ENCODE measurements at regions not wholly inside any gene's neighbourhood (a gene's known extent, or its start where the extent isn't known, plus 50 kb on each side); places are given as distances from the start of the nearest gene placed in this dataset.

GRCh38 chr9:21656776-21657674, 145.4 kb upstream of the MTAP start:
- H3K9me3 ChIP-seq (ENCODE audit: insufficient read depth, low read depth, low read length): no peaks in the 10 kb centered on the region

GRCh38 chr9:21657966-21658667, 144.3 kb upstream of the MTAP start:
- H3K4me3 ChIP-seq (ENCODE audit: low read length): no peak overlapping the region
- H3K27ac ChIP-seq (ENCODE audit: low read length): no peak overlapping the region
- no peaks in the 10 kb centered on the region for H3K4me1 ChIP-seq (ENCODE audit: insufficient read depth, low read length)
- no peaks in the 10 kb centered on the region for H3K27me3 ChIP-seq (ENCODE audit: insufficient read depth, low read length)
- H3K36me3 ChIP-seq (ENCODE audit: insufficient read depth, low read depth, low read length): no peaks in the 10 kb centered on the region
- H3K9me3 ChIP-seq (ENCODE audit: insufficient read depth, low read depth, low read length): no peaks in the 10 kb centered on the region
- H3K9ac ChIP-seq (ENCODE audit: low read depth, low read length): no peak overlapping the region

More at GRCh38 chr9:21656776-21657674, 145.4 kb upstream of the MTAP start:
- H3K27ac ChIP-seq (ENCODE audit: low read length): no peak overlapping the region
- no peak overlapping the region for H3K4me3 ChIP-seq (ENCODE audit: low read length)
- no peak overlapping the region for H3K9ac ChIP-seq (ENCODE audit: low read depth, low read length)
- H3K27me3 ChIP-seq (ENCODE audit: insufficient read depth, low read length): no peaks in the 10 kb centered on the region
- no peaks in the 10 kb centered on the region for H3K4me1 ChIP-seq (ENCODE audit: insufficient read depth, low read length)
- H3K36me3 ChIP-seq (ENCODE audit: insufficient read depth, low read depth, low read length): no peaks in the 10 kb centered on the region

- Histone ChIP-seq H3K27ac (ENCODE audit: low read length) (no peak overlapping the region), H3K9me3 (ENCODE audit: insufficient read depth, low read depth, low read length) (no peaks in the 10 kb centered on the region), H3K9ac (ENCODE audit: low read depth, low read length) (no peak overlapping the region), H3K27me3 (ENCODE audit: insufficient read depth, low read length) (no peaks in the 10 kb centered on the region), H3K4me1 (ENCODE audit: insufficient read depth, low read length) (no peaks in the 10 kb centered on the region), H3K36me3 (ENCODE audit: insufficient read depth, low read depth, low read length) (no peaks in the 10 kb centered on the region), H3K4me3 (ENCODE audit: low read length) (no peak overlapping the region)
Observed at GRCh38 chr9:21660976-21661375, 141.5 kb upstream of the MTAP start.

GRCh38 chr9:21661626-21662025, 140.8 kb upstream of the MTAP start:
- Histone ChIP-seq H3K9ac (ENCODE audit: low read depth, low read length) (no peak overlapping the region), H3K27me3 (ENCODE audit: insufficient read depth, low read length) (no peaks in the 10 kb centered on the region), H3K4me3 (ENCODE audit: low read length) (no peak overlapping the region), H3K36me3 (ENCODE audit: insufficient read depth, low read depth, low read length) (no peaks in the 10 kb centered on the region), H3K9me3 (ENCODE audit: insufficient read depth, low read depth, low read length) (no peaks in the 10 kb centered on the region), H3K27ac (ENCODE audit: low read length) (no peak overlapping the region), H3K4me1 (ENCODE audit: insufficient read depth, low read length) (no peaks in the 10 kb centered on the region)

- no peak overlapping the region for H3K27ac ChIP-seq (ENCODE audit: low read length)
- H3K9ac ChIP-seq (ENCODE audit: low read depth, low read length): no peak overlapping the region
- H3K27me3 ChIP-seq (ENCODE audit: insufficient read depth, low read length): no peaks in the 10 kb centered on the region
- H3K4me1 ChIP-seq (ENCODE audit: insufficient read depth, low read length): no peaks in the 10 kb centered on the region
- H3K4me3 ChIP-seq (ENCODE audit: low read length): no peak overlapping the region
- H3K9me3 ChIP-seq (ENCODE audit: insufficient read depth, low read depth, low read length): no peaks in the 10 kb centered on the region
- H3K36me3 ChIP-seq (ENCODE audit: insufficient read depth, low read depth, low read length): no peaks in the 10 kb centered on the region
Observed at GRCh38 chr9:21668516-21668915, 133.9 kb upstream of the MTAP start.

GRCh38 chr9:21669701-21670100, 132.7 kb upstream of the MTAP start:
- Histone ChIP-seq H3K27ac (ENCODE audit: low read length) (no peak overlapping the region), H3K9me3 (ENCODE audit: insufficient read depth, low read depth, low read length) (no peaks in the 10 kb centered on the region), H3K4me3 (ENCODE audit: low read length) (no peak overlapping the region), H3K9ac (ENCODE audit: low read depth, low read length) (no peak overlapping the region), H3K4me1 (ENCODE audit: insufficient read depth, low read length) (no peaks in the 10 kb centered on the region), H3K36me3 (ENCODE audit: insufficient read depth, low read depth, low read length) (no peaks in the 10 kb centered on the region), H3K27me3 (ENCODE audit: insufficient read depth, low read length) (no peaks in the 10 kb centered on the region)

GRCh38 chr9:21670374-21670773, 132.1 kb upstream of the MTAP start:
- no peaks in the 10 kb centered on the region for H3K27me3 ChIP-seq (ENCODE audit: insufficient read depth, low read length)
- no peak overlapping the region for H3K27ac ChIP-seq (ENCODE audit: low read length)
- no peak overlapping the region for H3K9ac ChIP-seq (ENCODE audit: low read depth, low read length)
- H3K4me3 ChIP-seq (ENCODE audit: low read length): no peak overlapping the region
- no peaks in the 10 kb centered on the region for H3K36me3 ChIP-seq (ENCODE audit: insufficient read depth, low read depth, low read length)
- no peaks in the 10 kb centered on the region for H3K4me1 ChIP-seq (ENCODE audit: insufficient read depth, low read length)
- no peaks in the 10 kb centered on the region for H3K9me3 ChIP-seq (ENCODE audit: insufficient read depth, low read depth, low read length)

- no peaks in the 10 kb centered on the region for H3K9me3 ChIP-seq (ENCODE audit: insufficient read depth, low read depth, low read length)
- H3K27me3 ChIP-seq (ENCODE audit: insufficient read depth, low read length): no peaks in the 10 kb centered on the region
- no peaks in the 10 kb centered on the region for H3K4me1 ChIP-seq (ENCODE audit: insufficient read depth, low read length)
- H3K36me3 ChIP-seq (ENCODE audit: insufficient read depth, low read depth, low read length): no peaks in the 10 kb centered on the region
- no peak overlapping the region; the same call in 1 of the 2 replicates for H3K9ac ChIP-seq (ENCODE audit: low read depth, low read length)
- no peak overlapping the region for H3K27ac ChIP-seq (ENCODE audit: low read length)
- no peak overlapping the region for H3K4me3 ChIP-seq (ENCODE audit: low read length)
Observed at GRCh38 chr9:21672140-21672539, 130.3 kb upstream of the MTAP start.

- Histone ChIP-seq H3K36me3 (ENCODE audit: insufficient read depth, low read depth, low read length) (no peaks in the 10 kb centered on the region), H3K27ac (ENCODE audit: low read length) (no peak overlapping the region), H3K9ac (ENCODE audit: low read depth, low read length) (no peak overlapping the region), H3K4me1 (ENCODE audit: insufficient read depth, low read length) (no peaks in the 10 kb centered on the region), H3K9me3 (ENCODE audit: insufficient read depth, low read depth, low read length) (no peaks in the 10 kb centered on the region), H3K4me3 (ENCODE audit: low read length) (no peak overlapping the region), H3K27me3 (ENCODE audit: insufficient read depth, low read length) (no peaks in the 10 kb centered on the region)
Observed at GRCh38 chr9:21672761-21673160, 129.7 kb upstream of the MTAP start.

- no peak overlapping the region for H3K9ac ChIP-seq (ENCODE audit: low read depth, low read length)
- no peaks in the 10 kb centered on the region for H3K27me3 ChIP-seq (ENCODE audit: insufficient read depth, low read length)
- H3K4me1 ChIP-seq (ENCODE audit: insufficient read depth, low read length): no peaks in the 10 kb centered on the region
- H3K27ac ChIP-seq (ENCODE audit: low read length): no peak overlapping the region
- H3K9me3 ChIP-seq (ENCODE audit: insufficient read depth, low read depth, low read length): no peaks in the 10 kb centered on the region
- no peaks in the 10 kb centered on the region for H3K36me3 ChIP-seq (ENCODE audit: insufficient read depth, low read depth, low read length)
- no peak overlapping the region for H3K4me3 ChIP-seq (ENCODE audit: low read length)
Observed at GRCh38 chr9:21674894-21675293, 127.5 kb upstream of the MTAP start.

GRCh38 chr9:21677387-21677786, 125.0 kb upstream of the MTAP start:
- Histone ChIP-seq H3K4me1 (ENCODE audit: insufficient read depth, low read length) (no peaks in the 10 kb centered on the region), H3K9me3 (ENCODE audit: insufficient read depth, low read depth, low read length) (no peaks in the 10 kb centered on the region), H3K27me3 (ENCODE audit: insufficient read depth, low read length) (no peaks in the 10 kb centered on the region), H3K9ac (ENCODE audit: low read depth, low read length) (no peak overlapping the region), H3K27ac (ENCODE audit: low read length) (no peak overlapping the region), H3K36me3 (ENCODE audit: insufficient read depth, low read depth, low read length) (no peaks in the 10 kb centered on the region), H3K4me3 (ENCODE audit: low read length) (no peak overlapping the region)

GRCh38 chr9:21677834-21678233, 124.6 kb upstream of the MTAP start:
- Histone ChIP-seq H3K4me3 (ENCODE audit: low read length) (no peak overlapping the region), H3K9ac (ENCODE audit: low read depth, low read length) (no peak overlapping the region), H3K27ac (ENCODE audit: low read length) (no peak overlapping the region), H3K9me3 (ENCODE audit: insufficient read depth, low read depth, low read length) (no peaks in the 10 kb centered on the region), H3K4me1 (ENCODE audit: insufficient read depth, low read length) (no peaks in the 10 kb centered on the region), H3K27me3 (ENCODE audit: insufficient read depth, low read length) (no peaks in the 10 kb centered on the region), H3K36me3 (ENCODE audit: insufficient read depth, low read depth, low read length) (no peaks in the 10 kb centered on the region)
